H1 (cell line): ENCODE measurements at regions not wholly inside any gene's neighbourhood (a gene's known extent, or its start where the extent isn't known, plus 50 kb on each side); places are given as distances from the start of the nearest gene placed in this dataset.

Experiments
- CTCF ChIA-PET: fragments of 300-600 bp; sonication (Branson Sonifier 250); formaldehyde crosslinking; loops from one replicate; lab custom pipeline; 2021; ENCODE audit not compliant: partially characterized antibody; lab: Charles Lee
- POLR2A ChIA-PET: fragments of 300-600 bp; sonication (Branson Sonifier 250); formaldehyde crosslinking; loops from one replicate; lab custom pipeline; 2021; ENCODE audit warnings: inconsistent platforms; ENCODE audit not compliant: partially characterized antibody; lab: Charles Lee
- DNase-seq, 2 experiments: peaks; one replicate each; pipeline versions ENCODE4 v3.0.0 to v3.0.0-alpha.2; 2010 to 2022; ENCODE audit warnings: low spot score in 2 of 2, low read depth in 1 of 2, mixed read lengths in 1 of 2
- FAIRE-seq: peaks from 2 replicates; lab custom pipeline; 2011; peaks lifted over from hg19 to GRCh38; lab: Jason Lieb, UNC
- H2AFZ ChIP-seq: 2 replicates; pipeline ENCODE4 v1.8.1; 2012; ENCODE audit warnings: low read length, inconsistent platforms
- H2AK5ac ChIP-seq: 2 replicates; pipeline ENCODE4 v1.6.1; 2013; ENCODE audit warnings: low read depth, low read length
- H2BK120ac ChIP-seq: replicated peaks from 2 replicates; pipeline ENCODE3; 2013; ENCODE audit warnings: low read depth, low read length, inconsistent platforms
- H2BK12ac ChIP-seq: 2 replicates; pipeline ENCODE4 v1.6.1; 2013; ENCODE audit warnings: low read depth, low read length
- H2BK15ac ChIP-seq: 2 replicates; pipeline ENCODE4 v1.6.1; 2013; ENCODE audit warnings: low read length
- H2BK20ac ChIP-seq: 2 replicates; pipeline ENCODE4 v1.6.1; 2013; ENCODE audit warnings: low read length
- H2BK5ac ChIP-seq: 2 replicates; pipeline ENCODE4 v1.6.1; 2013; ENCODE audit warnings: low read depth, low read length
- H3K14ac ChIP-seq: 2 replicates; pipeline ENCODE4 v1.6.1; 2013; ENCODE audit warnings: inconsistent platforms; ENCODE audit not compliant: insufficient read length
- H3K18ac ChIP-seq: 2 replicates; pipeline ENCODE4 v1.6.1; 2013; ENCODE audit warnings: low read length; ENCODE audit errors: extremely low read depth
- H3K23ac ChIP-seq: 2 replicates; pipeline ENCODE4 v1.6.1; 2013; ENCODE audit warnings: inconsistent platforms; ENCODE audit not compliant: insufficient read length
- H3K23me2 ChIP-seq: 2 replicates; pipeline ENCODE4 v1.6.1; 2013; ENCODE audit warnings: low read depth, low read length
- H3K27ac ChIP-seq: 2 replicates; pipeline ENCODE4 v1.6.1; 2011; ENCODE audit warnings: low read depth, low read length, inconsistent platforms
- H3K27me3 ChIP-seq, 4 experiments: replicated peaks in 1 of 4; 1 replicate in 1 of 4; 2 replicates in 3 of 4; pipeline versions ENCODE4 v1.6.1 to v1.8.1; 2011 to 2013; ENCODE audit warnings: low read length in 3 of 4, mild to moderate bottlenecking in 3 of 4, inconsistent platforms in 2 of 4, mixed read lengths in 2 of 4, moderate library complexity in 1 of 4; ENCODE audit not compliant: control insufficient read depth in 3 of 4, insufficient read depth in 3 of 4; ENCODE audit errors: extremely low read depth in 1 of 4
- H3K36me3 ChIP-seq, 4 experiments: 2 replicates each; pipeline versions ENCODE4 v1.6.1 to v1.8.1; 2011 to 2013; ENCODE audit warnings: mild to moderate bottlenecking in 4 of 4, low read length in 3 of 4, moderate library complexity in 2 of 4, control low read depth in 1 of 4, inconsistent platforms in 1 of 4; ENCODE audit not compliant: insufficient read depth in 4 of 4, control insufficient read depth in 2 of 4
- H3K4ac ChIP-seq: replicated peaks from 2 replicates; pipeline ENCODE3; 2013; ENCODE audit warnings: low read length, low read depth, mixed read lengths, inconsistent platforms; ENCODE audit not compliant: insufficient read length
- H3K4me1 ChIP-seq, 4 experiments: replicated peaks in 1 of 4; 1 replicate in 1 of 4; 2 replicates in 3 of 4; pipeline versions ENCODE4 v1.6.1 to v1.8.1; 2011 to 2013; ENCODE audit warnings: low read length in 3 of 4, inconsistent platforms in 2 of 4, mixed read lengths in 1 of 4; ENCODE audit not compliant: insufficient read depth in 4 of 4, control insufficient read depth in 3 of 4
- H3K4me2 ChIP-seq, 2 experiments: 2 replicates each; pipeline versions ENCODE4 v1.6.1 to v1.8.1; 2011 to 2013; ENCODE audit warnings: low read depth in 2 of 2, low read length in 2 of 2, control low read depth in 1 of 2, inconsistent platforms in 1 of 2, mild to moderate bottlenecking in 1 of 2; ENCODE audit not compliant: insufficient read depth in 1 of 2
- H3K4me3 ChIP-seq, 4 experiments: fragments of 200-600, 300-600 bp in 1 of 4; sonication (generic), shearing (Covaris generic), sonication (Bioruptor Twin) in 1 of 4; 2 replicates each; pipeline versions ENCODE4 v1.5.1 to v1.8.1; 2011 to 2016; ENCODE audit warnings: low read length in 4 of 4, low read depth in 3 of 4, control low read depth in 2 of 4, inconsistent platforms in 2 of 4, mild to moderate bottlenecking in 2 of 4, mixed read lengths in 1 of 4, moderate library complexity in 1 of 4; ENCODE audit not compliant: insufficient read depth in 2 of 4; ENCODE audit errors: extremely low read depth in 1 of 4
- H3K56ac ChIP-seq: replicated peaks from 2 replicates; pipeline ENCODE3; 2013; ENCODE audit warnings: low read depth, mild to moderate bottlenecking, mixed read lengths, low read length, inconsistent platforms; ENCODE audit not compliant: insufficient read length
- H3K79me1 ChIP-seq: 2 replicates; pipeline ENCODE4 v1.6.1; 2013; ENCODE audit warnings: low read depth, low read length, control low read depth
- H3K79me2 ChIP-seq, 2 experiments: 2 replicates each; pipeline versions ENCODE4 v1.6.1 to v1.8.1; 2012 to 2013; ENCODE audit warnings: low read length in 2 of 2, mild to moderate bottlenecking in 2 of 2, inconsistent platforms in 1 of 2; ENCODE audit not compliant: insufficient read depth in 2 of 2, control insufficient read depth in 1 of 2
- H3K9ac ChIP-seq, 4 experiments: replicated peaks in 1 of 4; 1 replicate in 1 of 4; 2 replicates in 3 of 4; pipeline versions ENCODE4 v1.6.1 to v1.8.1; 2011 to 2013; ENCODE audit warnings: low read depth in 3 of 4, low read length in 3 of 4, control low read depth in 2 of 4, mild to moderate bottlenecking in 2 of 4, moderate library complexity in 2 of 4, inconsistent platforms in 1 of 4; ENCODE audit errors: extremely low read depth in 1 of 4
- H3K9me3 ChIP-seq, 2 experiments: 2 replicates each; pipeline versions ENCODE4 v1.6.1 to v1.8.1; 2012 to 2013; ENCODE audit warnings: mild to moderate bottlenecking in 2 of 2, moderate library complexity in 2 of 2, control low read depth in 1 of 2, inconsistent platforms in 1 of 2, low read depth in 1 of 2, low read length in 1 of 2, mixed read lengths in 1 of 2; ENCODE audit not compliant: insufficient read depth in 2 of 2
- H4K20me1 ChIP-seq, 2 experiments: replicated peaks in 1 of 2; 2 replicates each; pipeline versions ENCODE3 to v1.8.1; 2011 to 2013; ENCODE audit warnings: inconsistent platforms in 2 of 2, low read length in 2 of 2, mild to moderate bottlenecking in 1 of 2; ENCODE audit not compliant: insufficient read depth in 2 of 2, control insufficient read depth in 1 of 2
- H4K5ac ChIP-seq: 2 replicates; pipeline ENCODE4 v1.6.1; 2013; ENCODE audit warnings: low read length, low read depth, mixed read lengths, inconsistent platforms; ENCODE audit not compliant: insufficient read length
- H4K8ac ChIP-seq: 2 replicates; pipeline ENCODE4 v1.8.0; 2013; ENCODE audit warnings: mild to moderate bottlenecking, moderate library complexity, low read length, inconsistent platforms; ENCODE audit not compliant: insufficient read depth; ENCODE audit errors: extremely low read depth
- H4K91ac ChIP-seq: replicated peaks from 2 replicates; pipeline ENCODE3; 2013; ENCODE audit warnings: low read length, mixed read lengths, inconsistent platforms; ENCODE audit not compliant: insufficient read length
- CBX5 ChIP-seq: fragments of 300-800, 300-1000 bp; sonication (generic); IDR thresholded peaks from 2 replicates; pipeline ENCODE4 v1.7.1; 2016; ENCODE audit warnings: antibody characterized with exemption, low read length, low read depth
- CHD2 ChIP-seq: IDR thresholded peaks from 2 replicates; pipeline ENCODE4 v1.6.1; 2012; ENCODE audit warnings: low read length, improper control_type of control experiment
- EZH2 ChIP-seq: fragments of 200-600 bp; sonication (generic); IDR thresholded peaks from 2 replicates; pipeline ENCODE4 v1.7.1; 2012; ENCODE audit warnings: low read depth, mild to moderate bottlenecking, moderate library complexity, low read length, inconsistent platforms; ENCODE audit not compliant: severe bottlenecking
- GABPA ChIP-seq: IDR thresholded peaks from 2 replicates; pipeline ENCODE4 v1.6.1; 2011; ENCODE audit warnings: mild to moderate bottlenecking, low read length, moderate library complexity, borderline replicate concordance; ENCODE audit not compliant: insufficient read depth
- GTF2F1 ChIP-seq: IDR thresholded peaks from 2 replicates; pipeline ENCODE4 v1.6.1; 2012; ENCODE audit warnings: low read depth, low read length, improper control_type of control experiment, borderline replicate concordance
- HDAC2 ChIP-seq, 2 experiments: fragments of 300-600 bp in 1 of 2; sonication (generic) in 1 of 2; IDR thresholded peaks; 2 replicates each; pipeline ENCODE4 v1.6.1; 2011 to 2012; ENCODE audit warnings: low read depth in 2 of 2, low read length in 2 of 2, mild to moderate bottlenecking in 2 of 2, moderate library complexity in 2 of 2, borderline replicate concordance in 1 of 2, inconsistent platforms in 1 of 2
- JUN ChIP-seq: IDR thresholded peaks from 2 replicates; pipeline ENCODE4 v1.6.1; 2011; ENCODE audit warnings: low read depth, mild to moderate bottlenecking, improper control_type of control experiment, low read length
- KDM1A ChIP-seq: fragments of 200-600, 300-600 bp; sonication (generic); IDR thresholded peaks from 2 replicates; pipeline ENCODE4 v1.7.1; 2016; ENCODE audit warnings: mild to moderate bottlenecking, low read length, borderline replicate concordance
- MAX ChIP-seq: IDR thresholded peaks from 2 replicates; pipeline ENCODE4 v1.6.1; 2012; ENCODE audit warnings: inconsistent platforms
- NANOG ChIP-seq: IDR thresholded peaks from 2 replicates; pipeline ENCODE4 v1.6.1; 2011; ENCODE audit warnings: low read length, low read depth, mild to moderate bottlenecking, inconsistent platforms; ENCODE audit not compliant: insufficient read depth, poor library complexity, severe bottlenecking
- RXRA ChIP-seq: IDR thresholded peaks from 2 replicates; pipeline ENCODE4 v1.6.1; 2011; ENCODE audit warnings: low read depth, mild to moderate bottlenecking, low read length, moderate library complexity; ENCODE audit not compliant: insufficient read depth
- SAP30 ChIP-seq: fragments of 300-600 bp; sonication (generic); IDR thresholded peaks from 2 replicates; pipeline ENCODE4 v1.7.1; 2012; ENCODE audit warnings: low read length, moderate library complexity, mild to moderate bottlenecking, inconsistent platforms; ENCODE audit not compliant: insufficient read depth, insufficient replicate concordance
- SP1 ChIP-seq: IDR thresholded peaks from 2 replicates; pipeline ENCODE4 v1.6.1; 2011; ENCODE audit warnings: low read depth, low read length
- SP2 ChIP-seq: IDR thresholded peaks from 2 replicates; pipeline ENCODE4 v1.6.1; 2012; ENCODE audit warnings: mild to moderate bottlenecking, low read length, inconsistent platforms
- ZNF274 ChIP-seq: IDR thresholded peaks from 2 replicates; pipeline ENCODE4 v1.7.0; 2012; ENCODE audit warnings: low read length, borderline replicate concordance; ENCODE audit errors: extremely low read depth
- WGBS, 2 experiments: shearing (Covaris generic) in 1 of 2; methylation state at CpG; one replicate each; pipeline versions ENCODE4 v1.1.6 to v1.1.7; 2013 to 2015; ENCODE audit warnings: low lambda C conversion rate in 2 of 2, mixed read lengths in 2 of 2, inconsistent platforms in 1 of 2, low coverage in 1 of 2, missing lambda C conversion rate in 1 of 2; ENCODE audit not compliant: insufficient replicate concordance in 2 of 2, insufficient coverage in 1 of 2, insufficient read length in 1 of 2; ENCODE audit errors: extremely low coverage in 1 of 2, missing lambda C conversion rate in 1 of 2; 5-methylcytosine and 5-hydroxymethylcytosine counted together

DNA sequence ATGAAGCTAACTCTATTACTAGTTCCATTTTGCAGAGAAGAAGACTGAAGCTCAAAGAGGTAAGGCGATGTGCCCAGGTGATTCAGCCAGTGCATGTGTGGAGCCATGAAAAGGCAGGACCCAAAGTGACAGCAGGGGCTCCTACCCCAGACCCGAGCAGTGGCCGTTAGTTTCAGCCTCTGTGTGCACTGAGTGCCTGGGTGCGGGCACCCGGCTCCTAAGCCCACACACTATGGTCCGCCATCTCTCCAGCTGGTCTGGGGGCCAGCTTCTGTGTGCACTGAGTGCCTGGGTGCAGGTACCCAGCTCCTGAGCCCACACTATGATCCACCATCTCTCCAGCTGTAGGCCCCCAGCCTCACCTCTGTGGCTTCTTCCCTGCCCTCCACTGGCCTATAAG lies 123.5 kb upstream of the CST7 start:
- no peak overlapping the region for H3K4me3 ChIP-seq
- H4K91ac ChIP-seq: no peak overlapping the region
- TF ChIP-seq ZNF274: no peak
- no peak for TF ChIP-seq KDM1A
- TF ChIP-seq CHD2: no peak
- TF ChIP-seq HDAC2 (IDR thresholded peaks at IDR 0.05; ENCODE audit: borderline replicate concordance in 1 of 2, low read depth in 2 of 2, low read length in 2 of 2): no peak
- TF ChIP-seq GTF2F1: no peak
- no peak for TF ChIP-seq GABPA
- no peak for TF ChIP-seq RXRA
- no peak for TF ChIP-seq NANOG
- no peak for TF ChIP-seq JUN
- TF ChIP-seq MAX: no peak
- TF ChIP-seq EZH2: no peak
- no peak for TF ChIP-seq CBX5
- no peak for TF ChIP-seq SAP30
- no peak for TF ChIP-seq SP2
- no peak for TF ChIP-seq SP1
- TF ChIP-seq, all 59 proteins: peak for 0
- H2BK20ac ChIP-seq: no peak overlapping the region
- no peak overlapping the region for H3K14ac ChIP-seq
- FAIRE-seq (no peak), DNase-seq (no peak)
- no peaks in the 10 kb centered on the region for H3K23me2 ChIP-seq
- H4K8ac ChIP-seq: no peak overlapping the region
- H2BK15ac ChIP-seq: no peak overlapping the region
- H2BK12ac ChIP-seq: no peak overlapping the region
- H4K5ac ChIP-seq: no peak overlapping the region
- no peak overlapping the region for H3K23ac ChIP-seq
- 82% methylated on average over 6 of the region's 6 CpGs; no CpG with 5 or more reads in 1 of the 2 experiments for WGBS, 2 experiments
- H4K20me1 ChIP-seq: no peaks in the 10 kb centered on the region
- H3K27me3 ChIP-seq: no peaks in the 10 kb centered on the region
- H3K9ac ChIP-seq: no peak overlapping the region
- H3K27ac ChIP-seq: no peak overlapping the region
- no peak overlapping the region for H3K56ac ChIP-seq
- H3K79me2 ChIP-seq: no peaks in the 10 kb centered on the region
- H2BK5ac ChIP-seq: no peak overlapping the region
- no peak overlapping the region for H3K18ac ChIP-seq
- no peak overlapping the region for H2BK120ac ChIP-seq
- no peaks in the 10 kb centered on the region for H3K36me3 ChIP-seq
- no peaks in the 10 kb centered on the region for H3K4me1 ChIP-seq
- H3K4me2 ChIP-seq: no peak overlapping the region
- H2AK5ac ChIP-seq: no peak overlapping the region
- no peak overlapping the region for H2AFZ ChIP-seq
- H3K9me3 ChIP-seq: no peaks in the 10 kb centered on the region
- H3K79me1 ChIP-seq: no peaks in the 10 kb centered on the region
- POLR2A ChIA-PET: no interaction called here
- no peak overlapping the region for H3K4ac ChIP-seq
- CTCF ChIA-PET: no interaction called here
